Globus pallidus (tissue), 1 donor: ENCODE measurements at regions not wholly inside any gene's neighbourhood (a gene's known extent, or its start where the extent isn't known, plus 50 kb on each side); places are given as distances from the start of the nearest gene placed in this dataset.
"Not testable (repeated sequence)": the region's sequence is repeated elsewhere in the genome, so short reads cannot be mapped to it uniquely, and the experiment has no call there.

Experiments used
- DNase-seq: peaks from one replicate; pipeline ENCODE4 v3.0.0-alpha.2; 2015; ENCODE audit warnings: low spot score

DNA sequence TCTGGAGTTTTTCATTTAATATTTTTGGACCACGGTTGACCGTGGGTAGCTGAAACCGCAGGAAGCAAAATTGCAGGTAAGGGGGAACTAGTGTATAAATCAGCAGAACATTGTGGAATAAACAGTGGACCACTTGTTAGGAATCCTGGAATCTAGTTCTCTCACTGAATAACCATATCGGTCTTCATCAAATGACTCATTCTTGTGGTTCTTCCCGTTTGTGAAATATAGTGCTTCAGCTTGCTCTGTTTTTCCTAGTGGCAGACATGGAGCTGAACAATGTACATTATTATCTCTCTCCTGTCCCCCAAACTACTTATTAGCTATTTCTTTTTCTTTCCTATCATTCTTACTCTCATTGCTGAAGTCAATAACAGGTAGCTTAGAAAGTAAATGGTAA is 61.9 kb downstream of the HSPA13 start:
- no peak for DNase-seq

DNA sequence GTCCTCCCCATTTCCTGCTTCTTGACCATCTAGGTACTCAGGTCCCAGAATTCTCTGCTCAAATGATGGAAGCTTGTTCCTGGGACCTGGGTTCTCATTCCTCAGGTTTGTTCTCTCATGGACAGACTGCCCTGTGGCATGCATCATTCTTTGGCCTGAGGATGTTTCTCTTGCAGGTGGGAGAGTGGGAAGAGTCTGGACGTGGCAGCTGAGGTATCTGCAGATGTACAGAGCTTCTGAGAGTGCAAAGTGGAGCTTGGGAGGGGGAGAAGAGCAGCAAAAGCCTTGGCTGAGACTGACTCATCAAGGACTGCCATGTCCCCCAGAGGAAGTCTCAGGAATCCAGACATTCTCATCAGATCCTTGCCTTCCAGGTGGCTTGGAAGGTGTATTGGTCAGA is 63.1 kb downstream of the HSPA13 start:
- DNase-seq: no peak

DNA sequence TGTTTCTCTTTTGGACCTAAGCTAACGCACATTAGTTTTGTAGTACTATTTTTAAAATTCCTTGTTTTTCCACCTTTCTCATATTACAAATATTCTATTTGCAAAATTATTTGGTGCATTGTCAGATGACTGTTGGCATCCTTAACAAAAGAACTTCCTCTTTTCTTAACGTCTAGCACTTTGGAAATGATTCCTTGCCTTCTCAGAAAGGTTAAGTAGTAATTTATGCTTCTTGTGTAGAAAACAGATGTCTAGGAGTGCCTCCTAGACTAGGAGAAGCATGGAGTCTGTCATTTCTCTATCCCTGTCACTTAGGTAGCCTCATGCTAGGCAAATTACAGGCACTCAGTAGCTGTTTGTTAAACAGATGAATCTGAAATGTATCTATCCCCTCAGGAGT is 64.4 kb downstream of the HSPA13 start:
- no peak for DNase-seq

DNA sequence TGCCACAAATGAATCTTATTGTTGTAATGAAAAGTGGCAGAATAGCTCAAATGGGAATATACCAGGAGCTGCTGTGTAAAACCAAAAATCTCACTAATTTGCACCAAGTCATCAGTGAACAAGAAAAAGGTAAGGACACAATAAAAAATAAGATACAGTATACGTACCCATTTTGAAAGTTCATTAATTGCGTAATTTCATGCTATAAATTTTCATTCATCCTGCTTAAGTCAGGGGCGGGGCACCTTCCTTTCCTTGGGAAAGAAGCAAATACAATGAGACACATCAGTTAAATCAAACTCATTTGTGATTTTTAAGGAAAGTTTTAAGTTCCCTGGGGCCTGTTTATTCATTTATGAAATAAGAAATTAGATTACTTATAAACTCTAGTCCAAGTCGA is 65.4 kb downstream of the HSPA13 start:
- no peak for DNase-seq

DNA sequence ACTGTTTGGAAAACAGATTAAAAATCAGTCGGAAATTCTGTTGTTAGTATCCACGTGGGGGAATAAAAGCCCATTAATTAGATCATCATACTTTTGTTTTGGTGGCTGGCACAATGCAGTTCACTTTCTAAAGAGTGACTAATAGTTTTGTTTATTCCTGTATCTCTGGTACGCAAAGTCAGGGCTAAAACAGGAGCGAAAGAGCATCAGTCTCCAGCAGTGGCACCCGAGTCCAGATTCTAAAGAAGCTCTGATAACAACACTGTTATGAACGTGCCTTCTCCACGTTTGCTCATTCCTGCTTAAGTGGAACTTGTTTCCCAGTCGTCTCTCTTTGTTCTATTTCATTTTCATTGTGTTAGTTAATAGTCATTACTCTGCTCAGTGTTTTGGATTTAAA is 69.6 kb downstream of the HSPA13 start:
- no peak for DNase-seq

DNA sequence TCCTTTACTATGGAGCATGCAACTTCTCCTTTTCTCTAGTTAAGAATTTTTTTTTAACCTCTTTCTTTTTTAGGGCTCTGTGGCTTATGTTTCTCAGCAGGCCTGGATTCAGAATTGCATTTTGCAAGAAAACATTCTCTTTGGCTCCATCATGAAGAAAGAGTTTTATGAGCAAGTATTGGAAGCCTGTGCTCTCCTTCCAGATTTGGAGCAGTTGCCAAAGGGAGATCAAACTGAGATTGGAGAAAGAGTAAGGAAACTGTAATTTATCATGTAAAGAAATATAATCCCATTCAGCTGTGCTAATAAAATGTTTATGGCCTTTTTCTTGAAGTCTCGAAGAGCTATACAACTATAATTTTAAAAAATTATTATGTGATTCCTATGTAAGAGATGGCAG is 70.1 kb downstream of the HSPA13 start:
- no peak for DNase-seq

DNA sequence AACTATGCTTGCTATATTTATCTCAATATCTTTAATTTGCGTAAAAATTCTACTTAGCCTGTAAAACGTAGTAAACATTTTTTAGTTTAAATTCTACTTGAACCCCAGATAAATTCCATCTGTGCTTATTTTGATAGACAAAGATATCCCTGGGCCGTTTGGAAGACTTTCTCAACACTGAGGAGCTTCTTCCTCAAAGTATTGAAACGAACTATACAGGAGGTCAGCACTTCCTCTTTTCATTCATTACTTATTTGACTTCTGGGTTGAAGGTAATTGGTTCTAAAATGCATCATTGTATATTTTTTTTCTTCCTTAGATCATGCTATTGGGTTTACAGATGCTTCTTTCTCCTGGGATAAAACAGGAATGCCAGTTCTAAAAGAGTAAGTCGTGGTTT is 74.7 kb downstream of the HSPA13 start:
- DNase-seq: peak; percentile 4

DNA sequence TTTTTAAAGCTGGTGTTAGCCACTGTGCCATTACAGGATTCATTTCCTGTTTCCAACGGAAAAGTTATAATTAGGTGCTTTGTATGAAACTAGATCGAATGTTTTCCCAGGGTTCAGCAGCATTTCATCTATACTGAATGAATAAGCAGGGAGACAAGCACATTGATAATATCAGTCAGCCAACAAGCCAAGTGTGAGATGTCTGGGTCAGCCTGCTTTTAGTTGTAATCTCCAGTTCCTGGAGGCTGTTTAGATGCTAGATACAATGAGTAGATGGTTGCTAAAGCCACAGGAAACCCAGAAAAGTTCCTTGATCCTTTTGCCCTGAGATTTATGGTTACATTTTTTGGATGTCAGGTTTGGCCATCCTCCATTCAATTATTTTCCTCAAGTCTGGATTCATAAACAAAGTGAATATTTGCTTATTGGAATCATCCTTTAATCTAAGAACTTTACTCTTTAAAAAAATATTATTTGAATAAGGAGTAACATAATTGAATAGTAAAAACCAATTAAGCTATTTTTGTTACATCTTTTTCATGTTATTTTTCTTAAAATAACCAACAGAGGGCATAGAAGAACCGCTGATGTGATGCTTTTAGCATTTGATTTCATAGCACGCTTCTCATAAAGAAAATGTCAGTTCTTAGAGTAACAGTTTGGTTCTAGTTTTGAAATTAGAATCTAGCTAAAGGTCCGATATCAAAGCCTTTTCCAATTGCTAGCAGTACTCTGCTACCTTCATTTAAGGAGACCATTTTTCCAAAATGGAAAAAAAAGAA is 76.6 kb downstream of the HSPA13 start:
- DNase-seq: peak; percentile 20

DNA sequence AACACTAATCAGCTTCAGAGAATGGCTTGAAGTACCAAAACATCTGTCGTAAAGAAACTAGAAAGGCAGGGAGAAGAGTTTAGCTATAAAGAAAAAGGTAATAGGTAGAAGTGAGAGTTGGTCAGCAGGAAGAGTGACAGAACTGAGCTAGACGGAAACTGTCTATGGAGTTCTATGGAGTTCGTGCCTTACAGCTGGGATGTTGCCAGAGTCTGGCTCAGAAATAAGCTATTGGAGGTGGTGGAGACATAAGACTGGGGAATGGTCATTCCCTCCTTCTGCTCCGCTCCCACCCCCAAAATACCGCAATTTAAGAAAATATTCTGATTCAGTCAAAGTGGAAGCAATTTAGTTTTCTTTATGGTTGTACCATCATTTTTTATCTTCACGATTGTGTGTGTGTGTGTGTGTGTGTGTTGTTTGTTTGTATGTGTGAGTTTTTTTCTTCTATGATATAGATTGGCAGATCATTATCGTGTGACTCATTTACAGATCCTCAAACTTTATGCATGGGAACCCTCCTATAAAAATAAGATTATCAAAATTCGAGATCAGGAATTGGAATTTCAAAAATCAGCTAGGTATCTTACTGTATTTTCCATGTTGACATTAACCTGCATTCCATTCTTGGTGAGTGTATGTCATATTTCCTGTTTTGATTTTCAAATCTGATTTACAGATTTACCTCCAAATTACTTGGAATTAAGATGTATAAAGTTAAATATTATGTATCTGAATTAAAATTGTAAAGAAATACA is 79.0 kb downstream of the HSPA13 start:
- DNase-seq: no peak

DNA sequence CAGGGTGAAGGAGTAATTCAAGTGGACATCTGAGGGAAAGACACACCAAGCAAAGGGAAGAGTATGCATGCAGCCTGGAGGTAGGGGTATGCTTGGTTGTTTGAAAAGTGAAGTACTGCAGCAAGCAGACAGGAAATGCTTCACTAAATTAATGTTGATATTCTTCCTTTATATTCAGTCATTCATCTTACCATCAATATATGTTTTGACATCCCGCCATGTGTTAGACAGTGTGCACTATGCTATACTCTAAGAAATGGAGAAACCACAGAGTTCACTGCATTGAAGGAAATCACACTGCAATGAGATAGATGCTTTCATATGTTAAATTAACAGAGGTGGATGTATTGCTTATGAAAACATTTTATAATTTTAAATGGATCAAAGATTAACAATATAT is 82.9 kb downstream of the HSPA13 start:
- DNase-seq: no peak

DNA sequence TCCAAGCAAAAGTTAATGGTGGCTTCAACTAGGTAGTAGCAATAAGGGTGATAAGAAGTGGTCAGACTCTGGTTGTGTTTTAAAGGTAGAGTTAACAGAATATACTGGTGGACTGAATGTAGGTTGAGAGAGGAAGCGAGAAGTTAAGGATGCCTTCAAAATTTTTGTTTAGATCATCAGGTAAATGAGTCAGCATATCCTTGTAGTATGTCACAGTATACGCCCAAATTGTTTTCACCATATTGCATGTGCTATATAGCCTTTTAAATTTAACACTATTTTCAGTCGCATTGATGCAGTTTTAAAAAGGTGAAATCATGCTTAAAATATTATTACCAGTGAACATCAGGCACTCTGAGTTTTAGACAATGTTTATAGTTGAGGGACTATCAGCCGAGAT is 74.6 kb downstream of the RBM11 start:
- no peak for DNase-seq

DNA sequence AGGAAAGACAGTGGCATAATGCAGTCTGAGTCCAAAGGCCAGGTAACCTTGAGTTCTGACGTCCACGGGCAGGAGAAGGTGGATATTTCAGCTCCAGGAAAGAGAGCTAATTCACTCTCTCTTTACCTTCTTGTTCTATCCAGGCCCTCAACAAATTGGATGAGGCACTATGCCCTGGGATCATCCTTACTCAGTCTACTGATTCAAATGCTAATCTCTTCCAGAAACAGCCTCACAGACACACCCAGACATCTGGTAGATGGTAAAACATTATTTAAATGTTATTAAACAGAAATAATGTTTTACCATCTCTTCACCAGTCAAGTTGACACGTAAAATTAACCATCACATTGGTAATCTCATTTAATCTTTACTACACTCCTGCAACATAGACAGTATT is 73.0 kb downstream of the RBM11 start:
- DNase-seq: no peak

DNA sequence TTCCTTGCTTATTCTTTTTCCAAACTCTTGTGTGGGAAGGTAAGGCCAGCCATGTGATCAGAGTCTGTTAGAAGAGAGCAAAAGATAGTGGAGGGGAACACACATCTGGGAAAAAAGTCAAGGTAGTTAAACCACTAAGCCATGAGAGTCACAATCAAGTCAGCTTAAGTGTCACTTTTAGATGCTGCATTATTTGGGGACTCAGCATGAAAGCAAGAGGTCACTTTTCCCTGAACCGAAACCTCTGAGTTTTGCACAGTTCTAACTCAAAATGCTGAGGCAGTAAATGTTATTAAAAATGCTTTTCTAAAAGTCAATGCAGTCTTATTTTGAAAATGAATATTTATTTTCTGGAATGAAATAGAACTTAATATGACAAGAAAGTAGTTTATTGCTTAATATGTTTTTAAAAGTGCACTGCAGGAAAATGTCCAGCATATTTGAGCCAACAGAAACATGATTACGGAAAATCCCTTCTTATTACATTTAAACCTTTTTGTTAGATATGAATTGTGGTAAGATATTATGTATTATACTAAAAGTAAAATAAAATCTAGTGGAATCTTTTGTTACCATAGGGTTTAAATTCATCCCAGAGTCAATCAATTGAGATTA is 69.3 kb downstream of the RBM11 start:
- no peak for DNase-seq

DNA sequence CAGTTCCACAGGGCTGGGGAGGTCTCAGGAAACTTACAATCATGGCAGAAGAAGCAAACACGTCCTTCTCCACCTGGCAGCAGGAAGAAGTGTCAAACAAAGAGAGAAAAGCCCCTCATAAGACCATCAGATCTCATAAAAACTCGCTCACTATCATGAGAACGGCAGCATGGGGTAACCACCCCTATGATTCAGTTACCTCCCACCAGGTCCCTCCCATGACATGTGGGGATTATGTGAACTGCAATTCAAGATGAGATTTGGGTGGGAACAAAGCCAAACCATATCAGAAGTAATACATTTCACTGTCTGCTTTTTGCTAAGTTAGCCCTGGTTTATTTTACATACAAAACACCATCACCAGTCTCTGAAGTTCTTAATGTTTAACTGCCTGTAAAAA is 68.5 kb downstream of the RBM11 start:
- no peak for DNase-seq

DNA sequence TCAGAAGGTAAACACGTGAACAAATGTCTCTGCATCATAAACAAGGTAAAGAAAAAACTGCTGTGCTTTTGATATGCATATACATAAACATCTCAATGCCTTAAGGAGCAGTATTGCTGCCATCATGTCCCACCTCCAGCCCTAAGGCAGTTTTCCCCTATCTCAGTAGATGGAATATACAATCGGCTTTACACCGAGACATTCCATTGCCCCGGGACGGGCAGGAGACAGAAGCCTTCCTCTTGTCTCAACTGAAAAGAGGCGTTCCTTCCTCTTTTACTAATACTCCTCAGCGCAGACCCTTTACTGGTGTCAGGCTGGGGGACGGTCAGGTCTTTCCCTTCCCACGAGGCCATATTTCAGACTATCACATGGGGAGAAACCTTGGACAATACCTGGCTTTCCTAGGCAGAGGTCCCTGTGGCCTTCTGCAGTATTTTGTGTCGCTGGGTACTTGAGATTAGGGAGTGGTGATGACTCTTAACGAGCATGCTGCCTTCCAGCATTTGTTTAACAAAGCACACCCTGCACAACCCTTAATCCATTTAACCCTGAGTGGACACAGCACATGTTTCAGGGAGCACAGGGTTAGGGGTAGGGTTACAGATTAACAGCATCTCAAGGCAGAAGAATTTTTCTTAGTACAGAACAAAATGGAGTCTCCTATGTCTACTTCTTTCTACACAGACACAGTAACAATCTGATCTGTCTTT is 65.4 kb downstream of the RBM11 start:
- DNase-seq: not testable (repeated sequence)
